WTC11 (cell line): ENCODE measurements at regions not wholly inside any gene's neighbourhood (a gene's known extent, or its start where the extent isn't known, plus 50 kb on each side); places are given as distances from the start of the nearest gene placed in this dataset.
"Not testable (repeated sequence)": the region's sequence is repeated elsewhere in the genome, so short reads cannot be mapped to it uniquely, and the experiment has no call there.

Source experiments
- ATAC-seq: fragments of 200-7000 bp; cut with Tn5 transposase; 2 replicates; pipeline ENCODE4 v1.10.0; 2021; ENCODE audit warnings: mild to moderate bottlenecking, moderate library complexity
- CTCF ChIA-PET: fragments of 300-600 bp; sonication (Branson Sonifier 250); formaldehyde crosslinking; loops from one replicate; lab custom pipeline; 2021; ENCODE audit warnings: antibody characterized with exemption; lab: Charles Lee
- POLR2A ChIA-PET: fragments of 350-600 bp; sonication (Branson Sonifier 250); formaldehyde crosslinking; loops from one replicate; lab custom pipeline; 2021; ENCODE audit warnings: antibody characterized with exemption; lab: Charles Lee
- DNase-seq: peaks from one replicate; pipeline ENCODE4 v3.0.0; 2021; ENCODE audit warnings: low spot score
- H3K27ac Mint-ChIP-seq: 2 replicates; pipeline ENCODE4 v1.8.0; 2021; ENCODE audit warnings: mixed read lengths
- H3K27me3 Mint-ChIP-seq: 2 replicates; pipeline ENCODE4 v1.8.0; 2021; ENCODE audit warnings: low read depth, mild to moderate bottlenecking, moderate library complexity, mixed read lengths
- H3K36me3 Mint-ChIP-seq: 2 replicates; pipeline ENCODE4 v1.8.0; 2021; ENCODE audit warnings: mixed read lengths
- H3K4me1 Mint-ChIP-seq: 2 replicates; pipeline ENCODE4 v1.8.0; 2022; ENCODE audit warnings: mixed read lengths
- H3K4me3 Mint-ChIP-seq: 2 replicates; pipeline ENCODE4 v1.8.0; 2021; ENCODE audit warnings: mild to moderate bottlenecking, moderate library complexity, mixed read lengths
- H3K9me3 Mint-ChIP-seq: 2 replicates; pipeline ENCODE4 v1.8.0; 2021; ENCODE audit warnings: mixed read lengths
- AFF4 ChIP-seq: sonication (generic); formaldehyde crosslinking; IDR thresholded peaks from 2 replicates; pipeline ENCODE4 v1.8.1; 2023; ENCODE audit warnings: mild to moderate bottlenecking, missing genetic modification reagents, borderline replicate concordance
- AR ChIP-seq: fragments of 250-450 bp; sonication (Bioruptor Pico); IDR thresholded peaks from 2 replicates; pipeline ENCODE4 v1.9.0; 2021; ENCODE audit warnings: mild to moderate bottlenecking
- FOXK1 ChIP-seq: sonication (generic); formaldehyde crosslinking; IDR thresholded peaks from 2 replicates; pipeline ENCODE4 v1.8.0; 2022; ENCODE audit warnings: mild to moderate bottlenecking, moderate library complexity, missing genetic modification reagents
- NFYB ChIP-seq: sonication (generic); formaldehyde crosslinking; conservative IDR thresholded peaks from 2 replicates; pipeline ENCODE4 v1.8.0; 2022; ENCODE audit warnings: low read depth, missing genetic modification reagents
- NR3C1 ChIP-seq: sonication (generic); formaldehyde crosslinking; conservative IDR thresholded peaks from 2 replicates; pipeline ENCODE4 v1.8.1; 2023; ENCODE audit warnings: low read depth, mild to moderate bottlenecking, missing genetic modification reagents
- RELA ChIP-seq: sonication (generic); formaldehyde crosslinking; IDR thresholded peaks from 2 replicates; pipeline ENCODE4 v1.8.1; 2022; ENCODE audit warnings: missing genetic modification reagents, mild to moderate bottlenecking, borderline replicate concordance
- SMAD3 ChIP-seq: sonication (generic); formaldehyde crosslinking; IDR thresholded peaks from 2 replicates; pipeline ENCODE4 v1.8.0; 2022; ENCODE audit warnings: missing genetic modification reagents, mild to moderate bottlenecking, borderline replicate concordance
- SOX15 ChIP-seq: fragments of 250-450 bp; sonication (Bioruptor Pico); IDR thresholded peaks from 2 replicates; pipeline ENCODE4 v1.9.0; 2021; ENCODE audit warnings: mild to moderate bottlenecking
- SP1 ChIP-seq: sonication (generic); formaldehyde crosslinking; conservative IDR thresholded peaks from 2 replicates; pipeline ENCODE4 v1.8.1; 2022; ENCODE audit warnings: missing genetic modification reagents
- ZNF423 ChIP-seq: fragments of 250-450 bp; sonication (Bioruptor Pico); IDR thresholded peaks from 2 replicates; pipeline ENCODE4 v2.1.2; 2022; ENCODE audit warnings: mild to moderate bottlenecking, moderate library complexity
- ZNF671 ChIP-seq: fragments of 250-450 bp; sonication (Bioruptor Pico); IDR thresholded peaks from 2 replicates; pipeline ENCODE4 v1.8.0; 2021; ENCODE audit warnings: mild to moderate bottlenecking

- TF ChIP-seq AR (CRISPR knock-in tag) (no peak), ZNF671 (CRISPR knock-in tag) (no peak)
- TF ChIP-seq, all 79 proteins: peak for 6
Measured at GRCh38 chr15:88998980-88999713, 86.0 kb upstream of the MFGE8 start (continued).

- CTCF ChIA-PET, result interaction anchor here (0.8 to 10.8 kb wide), 2 partner anchors 14 to 93 kb away, joined by 5 to 226 read pairs; no protein-coding TSS in a partner anchor
- Mint-ChIP-seq H3K27me3 (peaks cover 21% of the 10 kb centered on the region), H3K4me1 (peaks cover 79% of the 10 kb centered on the region), H3K27ac (peak overlapping the region; percentile 52), H3K36me3 (peaks cover 12% of the 10 kb centered on the region)
- not testable (repeated sequence) for H3K9me3 Mint-ChIP-seq, DNase-seq, H3K4me3 Mint-ChIP-seq, ATAC-seq
- POLR2A ChIA-PET, result interaction anchor here (0.7 to 0.9 kb wide), 2 partner anchors 89 to 96 kb away, joined by 3 to 4 read pairs; partner anchors contain the start of gene MFGE8
Measured at GRCh38 chr15:89001708-89002275, 86.5 kb upstream of the ABHD2 start.

- H3K27ac Mint-ChIP-seq, result peak overlapping the region; percentile 16; the same call in 1 of the 2 replicates
Measured at GRCh38 chr15:89002281-89002761, 85.9 kb upstream of the ABHD2 start.

GRCh38 chr15:89002830-89003229 lies 85.4 kb upstream of the ABHD2 start:
- Mint-ChIP-seq H3K27me3 (peaks cover 11% of the 10 kb centered on the region), H3K27ac (peak overlapping the region; percentile 76; the same call in 1 of the 2 replicates), H3K9me3 (peaks cover 4% of the 10 kb centered on the region; the same call in 1 of the 2 replicates), H3K4me1 (peaks cover 70% of the 10 kb centered on the region)
- ATAC-seq (no peak), DNase-seq (no peak)
- POLR2A ChIA-PET, result interaction anchor here (2.3 kb wide), 1 partner anchor 91 kb away, joined by 17 read pairs; the partner anchor contains the start of gene MFGE8
- TF ChIP-seq AFF4 (CRISPR knock-in tag), result no peak
- TF ChIP-seq, all 79 proteins: peak for 0
- CTCF ChIA-PET, result interaction anchor here (1.1 to 10.8 kb wide), 5 partner anchors 9 to 108 kb away, joined by 4 to 226 read pairs (median 15); no protein-coding TSS in a partner anchor
- Mint-ChIP-seq H3K36me3 (peaks cover 4% of the 10 kb centered on the region; the same call in 1 of the 2 replicates), H3K4me3 (no peak overlapping the region)

More at GRCh38 chr15:89002281-89002761, 85.9 kb upstream of the ABHD2 start:
- Mint-ChIP-seq H3K9me3 (peaks cover 4% of the 10 kb centered on the region; the same call in 1 of the 2 replicates), H3K4me3 (no peak overlapping the region; the same call in 1 of the 2 replicates), H3K27me3 (peaks cover 16% of the 10 kb centered on the region), H3K4me1 (peaks cover 74% of the 10 kb centered on the region), H3K36me3 (peaks cover 7% of the 10 kb centered on the region)
- POLR2A ChIA-PET, result interaction anchor here (2.3 kb wide), 1 partner anchor 90 kb away, joined by 17 read pairs; the partner anchor contains the start of gene MFGE8
- DNase-seq, result no peak
- TF ChIP-seq FOXK1 (CRISPR knock-in tag), result no peak
- TF ChIP-seq NFYB (CRISPR knock-in tag), result no peak
- no peak for TF ChIP-seq SOX15 (CRISPR knock-in tag)
- no peak for TF ChIP-seq SP1 (CRISPR knock-in tag)
- no peak for TF ChIP-seq NR3C1
- no peak for TF ChIP-seq RELA (CRISPR knock-in tag)
- TF ChIP-seq ZNF423 (CRISPR knock-in tag), result no peak
- no peak for TF ChIP-seq SMAD3
- CTCF ChIA-PET, result interaction anchor here (1.1 to 10.8 kb wide), 2 partner anchors 16 to 94 kb away, joined by 4 to 226 read pairs; no protein-coding TSS in a partner anchor
- ATAC-seq, result no peak
